Psoas muscle (tissue), 7 donors: ENCODE measurements at regions not wholly inside any gene's neighbourhood (a gene's known extent, or its start where the extent isn't known, plus 50 kb on each side); places are given as distances from the start of the nearest gene placed in this dataset.

Experiments
- ATAC-seq, 4 donors: fragments of 200-7000 bp; cut with Tn5 transposase; one replicate each; pipeline ENCODE4 v1.9.1; 2020; ENCODE audit warnings: moderate library complexity in 3 of 4, mild to moderate bottlenecking in 2 of 4
- DNase-seq, 2 donors: peaks; one replicate each; pipeline ENCODE4 v3.0.0-alpha.2; 2020
- H3K27ac ChIP-seq: fragments of 200-600 bp; one replicate; pipeline ENCODE4 v1.8.0; 2022
- H3K27me3 ChIP-seq, 3 donors: fragments of 200-600 bp in 1 of 3; one replicate each; pipeline versions ENCODE4 v1.6.1 to v1.8.0; 2013 to 2022; ENCODE audit warnings: low read length in 2 of 3, mild to moderate bottlenecking in 2 of 3, moderate library complexity in 1 of 3; ENCODE audit not compliant: insufficient read depth in 3 of 3
- H3K36me3 ChIP-seq, 2 donors: fragments of 200-600 bp in 1 of 2; one replicate each; pipeline versions ENCODE4 v1.6.1 to v1.8.0; 2013 to 2022; ENCODE audit warnings: low read depth in 1 of 2, mild to moderate bottlenecking in 1 of 2, moderate library complexity in 1 of 2; ENCODE audit not compliant: insufficient read depth in 1 of 2
- H3K4me1 ChIP-seq: fragments of 200-600 bp; one replicate; pipeline ENCODE4 v1.8.0; 2022
- H3K4me3 ChIP-seq: fragments of 200-600 bp; one replicate; pipeline ENCODE4 v1.8.0; 2022; ENCODE audit warnings: mild to moderate bottlenecking
- H3K9me3 ChIP-seq: fragments of 200-600 bp; one replicate; pipeline ENCODE4 v1.8.0; 2022
- WGBS, 3 donors: extraction: QIAGEN DNeasy Blood & Tissue Kit; methylation state at CpG; one replicate each; pipeline versions ENCODE4 v1.1.6 to v1.1.7; 2013; 5-methylcytosine and 5-hydroxymethylcytosine counted together
- intact Hi-C, 2 donors: fragments of 100-400 bp; cut with DNase I; formaldehyde crosslinking; loops; one replicate each; pipeline versions ENCODE4 v1.11.0 to v1.14.2; 2022
- TF ChIP-seq, protein P1 (sequence below): fragments of 200-600 bp; IDR thresholded peaks from one replicate; pipeline ENCODE4 v1.8.0; 2022; ENCODE audit warnings: antibody characterized with exemption
- donor health status: healthy with polysubstance abuse.
- donor health status: DM: no; HTN: no; CAD: no; lungs with moderate emphysema.
- donor health status: Bipolar disorder and iron deficiency.
- donor health status: healthy.
- donor health status: DM: yes; HTN: yes; CAD: no.
- donor health status: DM: no; HTN: no; CAD: no.
- donor health status: DM: yes; HTN: yes; CAD: no.

GRCh38 chr3:5498981-5499380, 311.5 kb downstream of the EDEM1 start:
- H3K27me3 ChIP-seq: no peaks in the 10 kb centered on the region
- no peaks in the 10 kb centered on the region for H3K36me3 ChIP-seq
- ATAC-seq (no peak), DNase-seq (no peak)
- H3K4me1 ChIP-seq: no peaks in the 10 kb centered on the region
- TF ChIP-seq, protein P1, sequence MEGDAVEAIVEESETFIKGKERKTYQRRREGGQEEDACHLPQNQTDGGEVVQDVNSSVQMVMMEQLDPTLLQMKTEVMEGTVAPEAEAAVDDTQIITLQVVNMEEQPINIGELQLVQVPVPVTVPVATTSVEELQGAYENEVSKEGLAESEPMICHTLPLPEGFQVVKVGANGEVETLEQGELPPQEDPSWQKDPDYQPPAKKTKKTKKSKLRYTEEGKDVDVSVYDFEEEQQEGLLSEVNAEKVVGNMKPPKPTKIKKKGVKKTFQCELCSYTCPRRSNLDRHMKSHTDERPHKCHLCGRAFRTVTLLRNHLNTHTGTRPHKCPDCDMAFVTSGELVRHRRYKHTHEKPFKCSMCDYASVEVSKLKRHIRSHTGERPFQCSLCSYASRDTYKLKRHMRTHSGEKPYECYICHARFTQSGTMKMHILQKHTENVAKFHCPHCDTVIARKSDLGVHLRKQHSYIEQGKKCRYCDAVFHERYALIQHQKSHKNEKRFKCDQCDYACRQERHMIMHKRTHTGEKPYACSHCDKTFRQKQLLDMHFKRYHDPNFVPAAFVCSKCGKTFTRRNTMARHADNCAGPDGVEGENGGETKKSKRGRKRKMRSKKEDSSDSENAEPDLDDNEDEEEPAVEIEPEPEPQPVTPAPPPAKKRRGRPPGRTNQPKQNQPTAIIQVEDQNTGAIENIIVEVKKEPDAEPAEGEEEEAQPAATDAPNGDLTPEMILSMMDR: no peak
- intact Hi-C loops: no loop called here
- WGBS, 3 donors: 89 to 95% (median 92%) methylated on average over 2 of the region's 2 CpGs
- no peak overlapping the region for H3K4me3 ChIP-seq
- no peaks in the 10 kb centered on the region for H3K9me3 ChIP-seq
- no peak overlapping the region for H3K27ac ChIP-seq

DNA sequence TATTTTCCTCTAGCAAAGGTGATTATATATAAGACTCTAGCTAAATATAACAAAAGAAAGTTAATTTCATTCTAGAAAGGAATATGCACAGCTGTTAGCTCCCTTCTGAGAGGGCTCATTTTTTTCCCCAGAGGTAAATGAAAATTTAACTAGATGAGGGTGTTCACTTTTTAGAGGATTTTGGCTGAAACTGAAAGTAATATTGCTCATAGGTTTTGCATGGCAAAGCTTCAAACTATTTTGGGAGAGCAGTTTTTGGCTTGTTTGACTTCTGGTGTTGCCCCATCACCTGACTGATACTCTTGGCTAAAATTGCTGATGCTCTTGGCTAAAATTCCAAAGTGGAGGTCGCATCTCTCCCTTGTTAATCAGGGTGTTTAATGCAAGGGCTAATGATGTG, 311.9 kb downstream of the EDEM1 start:
- intact Hi-C loops: no loop called here
- Histone ChIP-seq H3K27ac (no peak overlapping the region), H3K27me3 (no peaks in the 10 kb centered on the region), H3K4me1 (no peaks in the 10 kb centered on the region), H3K4me3 (no peak overlapping the region), H3K9me3 (no peaks in the 10 kb centered on the region), H3K36me3 (no peaks in the 10 kb centered on the region)
- 23 to 61% (median 43%) methylated on average over 1 of the region's 1 CpG for WGBS, 3 donors
- ATAC-seq (no peak), DNase-seq (no peak)
- TF ChIP-seq, protein P1: no peak

- WGBS, 3 donors: 87 to 90% (median 87%) methylated on average over 3 of the region's 3 CpGs
- TF ChIP-seq, protein P1: no peak
- ATAC-seq (no peak), DNase-seq (no peak)
- no peak overlapping the region for H3K27ac ChIP-seq
- H3K4me3 ChIP-seq: no peak overlapping the region
- H3K9me3 ChIP-seq: no peaks in the 10 kb centered on the region
- no peaks in the 10 kb centered on the region for H3K36me3 ChIP-seq
- intact Hi-C loops: no loop called here
- H3K4me1 ChIP-seq: no peaks in the 10 kb centered on the region
- no peaks in the 10 kb centered on the region for H3K27me3 ChIP-seq
These were observed 315.6 kb downstream of the EDEM1 start for GRCh38 chr3:5503136-5503535.

- no peaks in the 10 kb centered on the region for H3K36me3 ChIP-seq
- TF ChIP-seq, protein P1: no peak
- H3K9me3 ChIP-seq: no peaks in the 10 kb centered on the region
- 67 to 74% (median 70%) methylated on average over 5 of the region's 5 CpGs for WGBS, 3 donors
- H3K4me3 ChIP-seq: no peak overlapping the region
- H3K27me3 ChIP-seq: no peaks in the 10 kb centered on the region
- ATAC-seq (no peak), DNase-seq (no peak)
- intact Hi-C loops: no loop called here
- no peak overlapping the region for H3K27ac ChIP-seq
- no peaks in the 10 kb centered on the region for H3K4me1 ChIP-seq
These were observed 316.6 kb downstream of the EDEM1 start for GRCh38 chr3:5504135-5504534.

DNA sequence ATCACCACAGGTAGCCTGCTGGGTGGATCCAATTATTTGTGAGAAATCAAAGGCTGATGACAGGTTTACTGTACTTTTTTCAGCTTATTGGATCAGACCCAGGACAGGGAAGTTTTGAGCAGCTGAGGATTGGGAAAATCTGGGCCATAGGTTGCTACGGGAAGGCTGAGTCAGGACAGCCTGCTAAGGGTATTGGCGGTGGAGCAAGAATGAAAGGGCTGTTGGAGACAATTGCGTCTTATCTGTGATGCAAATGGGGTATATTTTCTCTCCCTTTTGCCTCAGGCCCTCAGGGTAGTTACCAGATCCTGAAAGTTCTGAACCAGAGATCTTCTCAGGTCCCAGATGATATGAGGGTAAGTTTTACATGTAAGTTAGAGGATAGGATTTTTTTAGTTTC, 317.7 kb downstream of the EDEM1 start:
- 81 to 88% (median 81%) methylated on average over 3 of the region's 3 CpGs for WGBS, 3 donors
- TF ChIP-seq, protein P1: no peak
- no peaks in the 10 kb centered on the region for H3K36me3 ChIP-seq
- H3K4me3 ChIP-seq: no peak overlapping the region
- no peaks in the 10 kb centered on the region for H3K27me3 ChIP-seq
- intact Hi-C loops: no loop called here
- H3K27ac ChIP-seq: no peak overlapping the region
- ATAC-seq (no peak), DNase-seq (no peak)
- no peaks in the 10 kb centered on the region for H3K9me3 ChIP-seq
- H3K4me1 ChIP-seq: no peaks in the 10 kb centered on the region
